HCT116 (cell line): ENCODE measurements at regions not wholly inside any gene's neighbourhood (a gene's known extent, or its start where the extent isn't known, plus 50 kb on each side); places are given as distances from the start of the nearest gene placed in this dataset.

Experiments used
- ATAC-seq: fragments of 200-7000 bp; cut with Tn5 transposase; 2 replicates; pipeline ENCODE4 v1.9.1; 2020; ENCODE audit warnings: mild to moderate bottlenecking, moderate library complexity
- BruUV-seq: library from RNA; stranded (reverse); fragments of 400-500 nt; replicated peaks from 2 replicates; lab custom pipeline; 2021; lab: Mats Ljungman, UMichigan
- CTCF ChIA-PET: fragments of 300-600 bp; sonication (Branson Sonifier 250); formaldehyde crosslinking; loops from one replicate; lab custom pipeline; 2021; ENCODE audit warnings: antibody characterized with exemption; lab: Charles Lee
- POLR2A ChIA-PET: fragments of 300-600, 350-600 bp; sonication (Branson Sonifier 250); formaldehyde crosslinking; loops from one replicate; lab custom pipeline; 2021; ENCODE audit warnings: antibody characterized with exemption; lab: Charles Lee
- RAD21 ChIA-PET, 2 experiments: fragments of 300-600 bp; sonication (Branson Sonifier 250); formaldehyde crosslinking; loops; one replicate each; lab custom pipeline; 2023; ENCODE audit warnings: low total read pairs in 2 of 2; ENCODE audit not compliant: uncharacterized antibody in 2 of 2, unreplicated experiment in 2 of 2, low non-redundant PET in 1 of 2; lab: Charles Lee
- DNase-seq: peaks from one replicate; pipeline ENCODE4 v3.0.0-alpha.2; 2010; ENCODE audit warnings: low read depth, low spot score
- H2AFZ ChIP-seq: fragments of 200-600 bp; shearing (Covaris generic), sonication (generic); 2 replicates; pipeline ENCODE4 v1.6.1; 2017; ENCODE audit warnings: low read depth, mixed run types, mixed read lengths, antibody characterized with exemption, low read length; ENCODE audit not compliant: poor library complexity, severe bottlenecking
- H3K27ac ChIP-seq: 2 replicates; pipeline ENCODE4 v1.5.1; 2012; ENCODE audit warnings: low read depth, low read length
- H3K27me3 ChIP-seq: fragments of 200-600 bp; sonication (generic); 2 replicates; pipeline ENCODE4 v1.6.1; 2016; ENCODE audit warnings: mixed run types, low read length, mixed read lengths; ENCODE audit not compliant: insufficient read depth
- H3K36me3 ChIP-seq, 2 experiments: fragments of 200-500 bp in 1 of 2; fragments of 200-600 bp in 1 of 2; sonication (Bioruptor generic) in 1 of 2; sonication (generic) in 1 of 2; 2 replicates each; pipeline versions ENCODE4 v1.5.1 to v1.6.1; 2014 to 2016; ENCODE audit warnings: low read length in 2 of 2, inconsistent platforms in 1 of 2, mixed read lengths in 1 of 2, mixed run types in 1 of 2; ENCODE audit not compliant: insufficient read depth in 2 of 2, control insufficient read depth in 1 of 2
- H3K4me1 ChIP-seq, 2 experiments: fragments of 200-600 bp in 1 of 2; sonication (generic) in 1 of 2; 2 replicates each; pipeline versions ENCODE4 v1.5.1 to v1.6.1; 2012 to 2017; ENCODE audit warnings: low read length in 2 of 2, inconsistent platforms in 1 of 2, mild to moderate bottlenecking in 1 of 2, mixed read lengths in 1 of 2, mixed run types in 1 of 2, moderate library complexity in 1 of 2; ENCODE audit not compliant: insufficient read depth in 2 of 2, control insufficient read depth in 1 of 2
- H3K4me2 ChIP-seq: fragments of 200-600 bp; sonication (generic); 2 replicates; pipeline ENCODE4 v1.6.1; 2017; ENCODE audit warnings: mixed run types, low read length, mixed read lengths
- H3K4me3 ChIP-seq, 2 experiments: fragments of 200-600 bp in 1 of 2; sonication (generic) in 1 of 2; replicated peaks in 1 of 2; 2 replicates each; pipeline ENCODE4 v1.5.1; 2011 to 2016; ENCODE audit warnings: low read length in 2 of 2, control low read depth in 1 of 2, low read depth in 1 of 2, mild to moderate bottlenecking in 1 of 2, mixed read lengths in 1 of 2, mixed run types in 1 of 2
- H3K79me2 ChIP-seq: fragments of 200-600 bp; sonication (generic); 2 replicates; pipeline ENCODE4 v1.6.1; 2017; ENCODE audit warnings: mild to moderate bottlenecking, mixed run types, low read length, moderate library complexity, mixed read lengths; ENCODE audit not compliant: insufficient read depth
- H3K9ac ChIP-seq: fragments of 200-600 bp; sonication (generic); 2 replicates; pipeline ENCODE4 v1.6.1; 2016; ENCODE audit warnings: low read length, mixed read lengths
- H3K9me2 ChIP-seq: fragments of 200-600 bp; sonication (generic), shearing (Covaris generic); 2 replicates; pipeline ENCODE4 v1.6.1; 2017; ENCODE audit warnings: mixed run types, mild to moderate bottlenecking, moderate library complexity; ENCODE audit not compliant: insufficient read depth
- H3K9me3 ChIP-seq, 2 experiments: fragments of 200-500 bp in 1 of 2; fragments of 200-600 bp in 1 of 2; sonication (Bioruptor generic) in 1 of 2; sonication (generic) in 1 of 2; 2 replicates each; pipeline ENCODE4 v1.6.1; 2014 to 2017; ENCODE audit warnings: low read length in 2 of 2, mixed read lengths in 2 of 2, inconsistent platforms in 1 of 2, low read depth in 1 of 2, mild to moderate bottlenecking in 1 of 2, mixed run types in 1 of 2, moderate library complexity in 1 of 2; ENCODE audit not compliant: control insufficient read depth in 1 of 2, insufficient read depth in 1 of 2
- H4K20me1 ChIP-seq: fragments of 200-600 bp; sonication (generic), shearing (Covaris generic); 2 replicates; pipeline ENCODE4 v1.6.1; 2017; ENCODE audit warnings: mixed run types, mild to moderate bottlenecking, moderate library complexity; ENCODE audit not compliant: insufficient read depth
- ATF3 ChIP-seq: IDR thresholded peaks from 2 replicates; pipeline ENCODE4 v1.6.1; 2012
- EGR1 ChIP-seq: IDR thresholded peaks from 2 replicates; pipeline ENCODE4 v1.6.1; 2012; ENCODE audit warnings: low read depth
- ELF1 ChIP-seq: IDR thresholded peaks from 2 replicates; pipeline ENCODE4 v1.6.1; 2012; ENCODE audit warnings: low read depth, borderline replicate concordance
- EZH2 ChIP-seq: fragments of 200-600 bp; sonication (generic); IDR thresholded peaks from 2 replicates; pipeline ENCODE4 v1.6.1; 2017; ENCODE audit warnings: antibody characterized with exemption, mixed run types
- EZH2phosphoT487 ChIP-seq: fragments of 200-600 bp; IDR thresholded peaks from 2 replicates; pipeline ENCODE4 v1.6.1; 2018; ENCODE audit warnings: antibody characterized with exemption, borderline replicate concordance
- FOSL1 ChIP-seq: IDR thresholded peaks from 2 replicates; pipeline ENCODE4 v1.6.1; 2012; ENCODE audit warnings: low read depth
- POLR2AphosphoS5 ChIP-seq: IDR thresholded peaks from 2 replicates; pipeline ENCODE4 v1.6.1; 2011; ENCODE audit warnings: mild to moderate bottlenecking, low read depth, low read length, moderate library complexity
- RAD21 ChIP-seq: IDR thresholded peaks from 2 replicates; pipeline ENCODE4 v1.6.1; 2012; ENCODE audit warnings: low read depth, mild to moderate bottlenecking
- SIN3A ChIP-seq: IDR thresholded peaks from 2 replicates; pipeline ENCODE4 v1.6.1; 2012; ENCODE audit warnings: low read depth
- SRF ChIP-seq: IDR thresholded peaks from 2 replicates; pipeline ENCODE4 v1.6.1; 2012; ENCODE audit warnings: low read depth
- YY1 ChIP-seq: IDR thresholded peaks from 2 replicates; pipeline ENCODE4 v1.6.1; 2011; ENCODE audit warnings: low read length, low read depth, moderate library complexity, mild to moderate bottlenecking; ENCODE audit not compliant: insufficient replicate concordance; ENCODE audit errors: extremely low read depth
- ZBTB33 ChIP-seq: IDR thresholded peaks from 2 replicates; pipeline ENCODE4 v1.6.1; 2011; ENCODE audit warnings: mild to moderate bottlenecking, low read length, moderate library complexity; ENCODE audit not compliant: insufficient replicate concordance; ENCODE audit errors: extremely low read depth
- ZFX ChIP-seq: fragments of 450-650 bp; IDR thresholded peaks from 2 replicates; pipeline ENCODE4 v1.6.1; 2017
- ZNF274 ChIP-seq: fragments of 200-500 bp; sonication (Bioruptor generic); IDR thresholded peaks from 2 replicates; pipeline ENCODE4 v1.6.1; 2014; ENCODE audit warnings: mild to moderate bottlenecking, low read depth, low read length, inconsistent platforms
- intact Hi-C: fragments of 100-400 bp; cut with micrococcal nuclease; formaldehyde crosslinking; loops from 2 replicates; pipeline ENCODE4 v1.10.0; 2022
- TF ChIP-seq, protein P1 (sequence below), 3 experiments: fragments of 200-600 bp in 1 of 3; sonication (generic) in 1 of 3; IDR thresholded peaks in 2 of 3; conservative IDR thresholded peaks in 1 of 3; 2 replicates each; pipeline ENCODE4 v1.5.1; 2012 to 2017; ENCODE audit warnings: low read depth in 2 of 3, low read length in 2 of 3, antibody characterized with exemption in 1 of 3, borderline replicate concordance in 1 of 3, control low read depth in 1 of 3, mild to moderate bottlenecking in 1 of 3, mixed read lengths in 1 of 3, mixed run types in 1 of 3, moderate library complexity in 1 of 3; ENCODE audit not compliant: insufficient read depth in 1 of 3

GRCh38 chr13:47816831-47817230, 184.2 kb downstream of the SUCLA2 start:
- Histone ChIP-seq H3K4me2 (no peak overlapping the region), H3K9ac (no peak overlapping the region), H3K9me3 (no peaks in the 10 kb centered on the region), H3K4me3 (no peak overlapping the region)
- RAD21 ChIA-PET, result no interaction called here
- no peak for TF ChIP-seq ZFX
- TF ChIP-seq FOSL1, result no peak
- no peak for TF ChIP-seq YY1
- TF ChIP-seq SRF, result no peak
- no peak for TF ChIP-seq RAD21
- TF ChIP-seq, all 23 proteins: peak for 0
- Histone ChIP-seq H3K9me2 (no peaks in the 10 kb centered on the region), H2AFZ (no peak overlapping the region), H3K36me3 (no peaks in the 10 kb centered on the region), H3K79me2 (no peaks in the 10 kb centered on the region), H4K20me1 (no peaks in the 10 kb centered on the region), H3K4me1 (no peaks in the 10 kb centered on the region), H3K27ac (no peak overlapping the region), H3K27me3 (no peaks in the 10 kb centered on the region)
- BruUV-seq, result no TSS peak
- ATAC-seq (no peak), DNase-seq (no peak)
- ChIA-PET POLR2A (no interaction called here), CTCF (no interaction called here)
- intact Hi-C loops, result no loop called here

GRCh38 chr13:47813718-47814117, 187.4 kb downstream of the SUCLA2 start:
- Histone ChIP-seq H3K4me1 (no peaks in the 10 kb centered on the region; a peak in 1 of 4 replicates), H3K4me3 (no peak overlapping the region), H3K79me2 (no peaks in the 10 kb centered on the region), H3K9me2 (no peaks in the 10 kb centered on the region), H3K27ac (no peak overlapping the region), H3K9ac (no peak overlapping the region), H3K4me2 (no peak overlapping the region), H3K36me3 (no peaks in the 10 kb centered on the region), H3K9me3 (no peaks in the 10 kb centered on the region), H2AFZ (no peak overlapping the region), H3K27me3 (no peaks in the 10 kb centered on the region), H4K20me1 (no peaks in the 10 kb centered on the region)
- no TSS peak for BruUV-seq
- intact Hi-C loops, result no loop called here
- ChIA-PET RAD21 (no interaction called here), CTCF (no interaction called here), POLR2A (no interaction called here)
- DNase-seq (no peak), ATAC-seq (no peak)
- TF ChIP-seq EGR1 (no peak), SRF (no peak), ZBTB33 (no peak), SIN3A (no peak), ATF3 (no peak), EZH2phosphoT487 (no peak), FOSL1 (no peak), POLR2AphosphoS5 (no peak), ZNF274 (no peak), EZH2 (no peak), YY1 (no peak), ZFX (no peak), ELF1 (no peak), RAD21 (no peak)
- TF ChIP-seq, protein P1, sequence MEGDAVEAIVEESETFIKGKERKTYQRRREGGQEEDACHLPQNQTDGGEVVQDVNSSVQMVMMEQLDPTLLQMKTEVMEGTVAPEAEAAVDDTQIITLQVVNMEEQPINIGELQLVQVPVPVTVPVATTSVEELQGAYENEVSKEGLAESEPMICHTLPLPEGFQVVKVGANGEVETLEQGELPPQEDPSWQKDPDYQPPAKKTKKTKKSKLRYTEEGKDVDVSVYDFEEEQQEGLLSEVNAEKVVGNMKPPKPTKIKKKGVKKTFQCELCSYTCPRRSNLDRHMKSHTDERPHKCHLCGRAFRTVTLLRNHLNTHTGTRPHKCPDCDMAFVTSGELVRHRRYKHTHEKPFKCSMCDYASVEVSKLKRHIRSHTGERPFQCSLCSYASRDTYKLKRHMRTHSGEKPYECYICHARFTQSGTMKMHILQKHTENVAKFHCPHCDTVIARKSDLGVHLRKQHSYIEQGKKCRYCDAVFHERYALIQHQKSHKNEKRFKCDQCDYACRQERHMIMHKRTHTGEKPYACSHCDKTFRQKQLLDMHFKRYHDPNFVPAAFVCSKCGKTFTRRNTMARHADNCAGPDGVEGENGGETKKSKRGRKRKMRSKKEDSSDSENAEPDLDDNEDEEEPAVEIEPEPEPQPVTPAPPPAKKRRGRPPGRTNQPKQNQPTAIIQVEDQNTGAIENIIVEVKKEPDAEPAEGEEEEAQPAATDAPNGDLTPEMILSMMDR (IDR thresholded peaks at IDR 0.05 in 2 of 3, conservative IDR thresholded peaks at IDR 0.05 in 1 of 3; ENCODE audit: borderline replicate concordance in 1 of 3, insufficient read depth in 1 of 3, low read depth in 2 of 3, low read length in 2 of 3), result no peak
